Neural progenitor cell (in vitro differentiated cells): ENCODE measurements at regions not wholly inside any gene's neighbourhood (a gene's known extent, or its start where the extent isn't known, plus 50 kb on each side); places are given as distances from the start of the nearest gene placed in this dataset.

Experiments
- DNase-seq: peaks from one replicate; pipeline ENCODE4 v3.0.0-alpha.2; 2016; ENCODE audit warnings: low spot score
- H2AFZ ChIP-seq: fragments of 200-600 bp; sonication (generic); replicated peaks from 2 replicates; pipeline ENCODE4 v1.6.1; 2016; ENCODE audit warnings: antibody characterized with exemption
- H3F3A ChIP-seq: fragments of 200-600 bp; sonication (generic); 2 replicates; pipeline ENCODE4 v1.6.1; 2016; ENCODE audit warnings: antibody characterized with exemption, low read depth
- H3K27ac ChIP-seq: fragments of 200-600 bp; sonication (generic); 2 replicates; pipeline ENCODE4 v1.5.1; 2016; ENCODE audit warnings: mild to moderate bottlenecking
- H3K27me3 ChIP-seq: fragments of 200-600 bp; sonication (generic); 2 replicates; pipeline ENCODE4 v1.6.1; 2016; ENCODE audit warnings: mild to moderate bottlenecking, moderate library complexity
- H3K36me3 ChIP-seq: fragments of 200-600 bp; sonication (generic); 2 replicates; pipeline ENCODE4 v1.5.1; 2016
- H3K4me1 ChIP-seq: fragments of 200-600 bp; sonication (generic); 2 replicates; pipeline ENCODE4 v1.6.1; 2016; ENCODE audit warnings: mixed run types
- H3K4me2 ChIP-seq: fragments of 200-600 bp; sonication (generic); 2 replicates; pipeline ENCODE4 v1.6.1; 2016
- H3K4me3 ChIP-seq: fragments of 200-600 bp; sonication (generic); 2 replicates; pipeline ENCODE4 v1.5.1; 2016
- H3K79me2 ChIP-seq: fragments of 200-600 bp; sonication (generic); 2 replicates; pipeline ENCODE4 v1.6.1; 2016; ENCODE audit warnings: low read depth
- H3K9ac ChIP-seq: fragments of 200-600 bp; sonication (generic); 2 replicates; pipeline ENCODE4 v1.6.1; 2016
- H3K9me3 ChIP-seq: fragments of 200-600 bp; sonication (generic); 2 replicates; pipeline ENCODE4 v1.5.1; 2016; ENCODE audit warnings: low read depth
- H4K20me1 ChIP-seq: fragments of 200-600 bp; sonication (generic); 2 replicates; pipeline ENCODE4 v1.6.1; 2016; ENCODE audit warnings: low read depth
- H3K27ac Mint-ChIP-seq: 3 replicates; pipeline ENCODE4 v1.8.0; 2021; ENCODE audit warnings: mixed read lengths
- H3K27me3 Mint-ChIP-seq: 2 replicates; pipeline ENCODE4 v1.8.0; 2022; ENCODE audit warnings: low read depth, mild to moderate bottlenecking, inconsistent platforms, moderate library complexity, mixed read lengths; ENCODE audit not compliant: insufficient read depth
- H3K36me3 Mint-ChIP-seq: 3 replicates; pipeline ENCODE4 v1.8.0; 2021; ENCODE audit warnings: mixed read lengths
- H3K4me1 Mint-ChIP-seq: 3 replicates; pipeline ENCODE4 v1.8.0; 2021; ENCODE audit warnings: mixed read lengths
- H3K4me3 Mint-ChIP-seq: 3 replicates; pipeline ENCODE4 v1.8.0; 2021; ENCODE audit warnings: mild to moderate bottlenecking, moderate library complexity, mixed read lengths
- H3K9me3 Mint-ChIP-seq: 3 replicates; pipeline ENCODE4 v1.8.0; 2020; ENCODE audit warnings: mixed read lengths
- CTCF ChIP-seq: fragments of 200-600 bp; sonication (generic); IDR thresholded peaks from 2 replicates; pipeline ENCODE4 v1.5.1; 2017; ENCODE audit warnings: antibody characterized with exemption, mild to moderate bottlenecking
- EZH2 ChIP-seq: fragments of 200-600 bp; sonication (generic); IDR thresholded peaks from 2 replicates; pipeline ENCODE4 v1.6.1; 2017; ENCODE audit warnings: antibody characterized with exemption, mild to moderate bottlenecking, moderate library complexity
- EZH2phosphoT487 ChIP-seq: fragments of 200-600 bp; sonication (generic); IDR thresholded peaks from 2 replicates; pipeline ENCODE4 v1.6.1; 2017; ENCODE audit warnings: antibody characterized with exemption

- TF ChIP-seq EZH2 = no peak
- TF ChIP-seq CTCF = peak; percentile 20
- TF ChIP-seq EZH2phosphoT487 = no peak
- H3K4me3 Mint-ChIP-seq = no peak overlapping the region
- H2AFZ ChIP-seq = no peak overlapping the region
- no peak overlapping the region for H3K4me3 ChIP-seq
- DNase-seq = no peak
- H3K36me3 Mint-ChIP-seq = no peaks in the 10 kb centered on the region
- H3K9me3 ChIP-seq = no peaks in the 10 kb centered on the region
- H3K4me2 ChIP-seq = no peak overlapping the region
- H3K9ac ChIP-seq = no peak overlapping the region
- H3F3A ChIP-seq = no peaks in the 10 kb centered on the region
- H3K4me1 Mint-ChIP-seq = no peaks in the 10 kb centered on the region
- H4K20me1 ChIP-seq = no peaks in the 10 kb centered on the region
- peaks cover 6% of the 10 kb centered on the region for H3K9me3 Mint-ChIP-seq
- H3K27me3 Mint-ChIP-seq = no peaks in the 10 kb centered on the region
- no peaks in the 10 kb centered on the region for H3K36me3 ChIP-seq
- H3K4me1 ChIP-seq = no peaks in the 10 kb centered on the region
- H3K27ac Mint-ChIP-seq = no peak overlapping the region
- H3K79me2 ChIP-seq = no peaks in the 10 kb centered on the region
- no peak overlapping the region for H3K27ac ChIP-seq
- no peaks in the 10 kb centered on the region for H3K27me3 ChIP-seq
Observed at GRCh38 chr4:23660865-23661264, 229.0 kb downstream of the PPARGC1A start.

GRCh38 chr4:23654791-23655190 is 235.1 kb downstream of the PPARGC1A start:
- no peak overlapping the region for H3K9ac ChIP-seq
- no peak overlapping the region for H2AFZ ChIP-seq
- no peak for TF ChIP-seq EZH2
- no peak for TF ChIP-seq EZH2phosphoT487
- no peak for TF ChIP-seq CTCF
- no peak for DNase-seq
- Mint-ChIP-seq H3K4me3 (no peak overlapping the region), H3K27me3 (no peaks in the 10 kb centered on the region), H3K36me3 (no peaks in the 10 kb centered on the region), H3K4me1 (peaks cover 8% of the 10 kb centered on the region), H3K9me3 (peaks cover 6% of the 10 kb centered on the region), H3K27ac (no peak overlapping the region)
- no peaks in the 10 kb centered on the region for H3K27me3 ChIP-seq
- peaks cover 9% of the 10 kb centered on the region for H3K4me1 ChIP-seq
- no peaks in the 10 kb centered on the region for H4K20me1 ChIP-seq
- no peaks in the 10 kb centered on the region for H3K36me3 ChIP-seq
- H3K4me2 ChIP-seq = no peak overlapping the region
- no peak overlapping the region for H3K4me3 ChIP-seq
- no peak overlapping the region for H3K27ac ChIP-seq
- no peaks in the 10 kb centered on the region for H3K79me2 ChIP-seq
- H3K9me3 ChIP-seq = no peaks in the 10 kb centered on the region
- H3F3A ChIP-seq = no peaks in the 10 kb centered on the region

GRCh38 chr4:23648854-23649596 is 240.8 kb downstream of the PPARGC1A start:
- Histone ChIP-seq H3K27ac (no peak overlapping the region), H3K4me1 (peaks cover 9% of the 10 kb centered on the region), H3K9me3 (no peaks in the 10 kb centered on the region), H3K4me2 (no peak overlapping the region), H3K9ac (no peak overlapping the region), H3K36me3 (no peaks in the 10 kb centered on the region), H3K4me3 (no peak overlapping the region), H3K79me2 (no peaks in the 10 kb centered on the region), H3F3A (no peaks in the 10 kb centered on the region), H3K27me3 (no peaks in the 10 kb centered on the region), H4K20me1 (no peaks in the 10 kb centered on the region), H2AFZ (no peak overlapping the region)
- Mint-ChIP-seq H3K27me3 (no peaks in the 10 kb centered on the region), H3K4me3 (no peak overlapping the region), H3K4me1 (peaks cover 8% of the 10 kb centered on the region), H3K27ac (no peak overlapping the region), H3K36me3 (no peaks in the 10 kb centered on the region), H3K9me3 (peaks cover 7% of the 10 kb centered on the region)
- TF ChIP-seq CTCF (no peak), EZH2 (no peak), EZH2phosphoT487 (no peak)
- DNase-seq = no peak
